ENCODE measurements at regions not wholly inside any gene's neighbourhood (a gene's known extent, or its start where the extent isn't known, plus 50 kb on each side); places are given as distances from the start of the nearest gene placed in this dataset.

- no peak for DNase-seq (ENCODE audit: low read depth, low spot score)
- no peak overlapping the region for H3K4me3 ChIP-seq (ENCODE audit: low read depth, low read length)
- ChIA-PET CTCF (interaction anchor here (1.4 kb wide), 1 partner anchor 26 kb away, joined by 3 read pairs; no protein-coding TSS in a partner anchor), POLR2A (no interaction called here)
- TF ChIP-seq CTCF (IDR thresholded peaks at IDR 0.05; ENCODE audit: insufficient read depth, low read length, missing control alignments), result no peak
Observed at GRCh38 chr2:238704471-238705225, 143.2 kb upstream of the TWIST2 start.

GRCh38 chr2:238706163-238706562, 141.7 kb upstream of the TWIST2 start:
- POLR2A ChIA-PET, result no interaction called here
- H3K4me3 ChIP-seq (ENCODE audit: low read depth, low read length), result no peak overlapping the region
- no peak for TF ChIP-seq CTCF (IDR thresholded peaks at IDR 0.05; ENCODE audit: insufficient read depth, low read length, missing control alignments)
- CTCF ChIA-PET, result interaction anchor here (1.0 to 1.4 kb wide), 2 partner anchors 9 kb away, joined by 3 to 4 read pairs; no protein-coding TSS in a partner anchor
- DNase-seq (ENCODE audit: low read depth, low spot score), result no peak

GRCh38 chr2:238706673-238707072, 141.2 kb upstream of the TWIST2 start:
- DNase-seq (ENCODE audit: low read depth, low spot score), result no peak
- ChIA-PET POLR2A (no interaction called here), CTCF (interaction anchor here (1.4 to 1.8 kb wide), 2 partner anchors 8 to 14 kb away, joined by 4 to 10 read pairs; no protein-coding TSS in a partner anchor)
- no peak overlapping the region for H3K4me3 ChIP-seq (ENCODE audit: low read depth, low read length)
- peak; percentile 12 for TF ChIP-seq CTCF (IDR thresholded peaks at IDR 0.05; ENCODE audit: insufficient read depth, low read length, missing control alignments)

GRCh38 chr2:238709325-238710025, 138.4 kb upstream of the TWIST2 start:
- no peak for TF ChIP-seq CTCF (IDR thresholded peaks at IDR 0.05; ENCODE audit: insufficient read depth, low read length, missing control alignments)
- ChIA-PET POLR2A (no interaction called here), CTCF (interaction anchor here (1.3 to 1.4 kb wide), 2 partner anchors 75 to 196 kb away, joined by 3 read pairs; no protein-coding TSS in a partner anchor)
- no peak for DNase-seq (ENCODE audit: low read depth, low spot score)
- no peak overlapping the region for H3K4me3 ChIP-seq (ENCODE audit: low read depth, low read length)

GRCh38 chr2:238710032-238710735, 137.7 kb upstream of the TWIST2 start:
- no peak for DNase-seq (ENCODE audit: low read depth, low spot score)
- H3K4me3 ChIP-seq (ENCODE audit: low read depth, low read length), result no peak overlapping the region
- ChIA-PET CTCF (interaction anchor here (0.7 to 1.4 kb wide), 3 partner anchors 18 to 197 kb away, joined by 3 read pairs; no protein-coding TSS in a partner anchor), POLR2A (no interaction called here)
- no peak for TF ChIP-seq CTCF (IDR thresholded peaks at IDR 0.05; ENCODE audit: insufficient read depth, low read length, missing control alignments)
